ENCODE measurements at regions not wholly inside any gene's neighbourhood (a gene's known extent, or its start where the extent isn't known, plus 50 kb on each side); places are given as distances from the start of the nearest gene placed in this dataset.

- TF ChIP-seq EZH2 (IDR thresholded peaks at IDR 0.05) (no peak), POLR2AphosphoS5 (IDR thresholded peaks at IDR 0.05; ENCODE audit: borderline replicate concordance, low read depth, low read length) (no peak)
These were observed 98.9 kb upstream of the GSE1 start for GRCh38 chr16:85514295-85514597.
